ENCODE measurements at regions not wholly inside any gene's neighbourhood (a gene's known extent, or its start where the extent isn't known, plus 50 kb on each side); places are given as distances from the start of the nearest gene placed in this dataset.

DNA sequence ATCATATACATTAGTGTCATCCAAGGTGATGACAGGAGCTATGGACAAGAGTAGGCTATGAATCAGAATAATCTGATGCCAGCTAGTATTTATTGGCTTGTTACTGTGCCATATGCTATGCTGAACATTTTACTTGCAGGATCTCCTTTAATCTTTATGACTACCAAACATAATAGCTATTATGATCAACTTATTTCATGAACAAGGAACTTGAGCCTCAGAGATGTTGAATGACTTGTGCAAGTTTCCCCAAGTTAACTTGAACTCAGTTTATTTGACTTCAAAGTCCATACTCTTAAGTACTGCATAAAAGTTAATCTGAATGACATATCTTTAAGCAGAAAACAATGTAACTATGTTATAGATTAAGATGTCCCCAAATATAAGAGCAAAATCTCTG, 178.8 kb upstream of the ARHGAP20 start:
- no peak for TF ChIP-seq TAF1 (IDR thresholded peaks at IDR 0.05; ENCODE audit: low read depth, low read length)
- no peak for TF ChIP-seq POLR2AphosphoS5 (IDR thresholded peaks at IDR 0.05; ENCODE audit: low read depth, low read length)

All from GM12891 (cell line).